Astrocyte (in vitro differentiated cells and primary cell): ENCODE measurements at regions not wholly inside any gene's neighbourhood (a gene's known extent, or its start where the extent isn't known, plus 50 kb on each side); places are given as distances from the start of the nearest gene placed in this dataset.

Source experiments
- CTCF ChIP-seq: IDR thresholded peaks from 2 replicates; pipeline ENCODE4 v1.5.1; 2011; ENCODE audit warnings: low read depth, mild to moderate bottlenecking, inconsistent platforms, low read length, moderate library complexity; ENCODE audit not compliant: insufficient read depth
- EZH2 ChIP-seq: IDR thresholded peaks from 2 replicates; pipeline ENCODE4 v1.6.1; 2012; ENCODE audit warnings: mild to moderate bottlenecking, low read length, inconsistent platforms; ENCODE audit not compliant: insufficient read depth

GRCh38 chr5:24862117-24862516 lies 217.3 kb upstream of the CDH10 start:
- TF ChIP-seq CTCF (no peak), EZH2 (no peak)
